ENCODE measurements at regions not wholly inside any gene's neighbourhood (a gene's known extent, or its start where the extent isn't known, plus 50 kb on each side); places are given as distances from the start of the nearest gene placed in this dataset.

GRCh38 chr5:98606961-98607360, 166.5 kb upstream of the RGMB start:
- DNase-seq (ENCODE audit: low read depth): no peak

GRCh38 chr5:98608052-98608451, 165.4 kb upstream of the RGMB start:
- no peak for DNase-seq (ENCODE audit: low read depth)

- DNase-seq (ENCODE audit: low read depth): no peak
Measured at GRCh38 chr5:98614341-98614740, 159.1 kb upstream of the RGMB start.

- DNase-seq (ENCODE audit: low read depth): no peak
Measured at GRCh38 chr5:98621821-98622220, 151.6 kb upstream of the RGMB start.

- peak; percentile 40 for DNase-seq (ENCODE audit: low read depth)
Measured at GRCh38 chr5:98624145-98624880, 149.2 kb upstream of the RGMB start.

- DNase-seq (ENCODE audit: low read depth): no peak
Measured at GRCh38 chr5:98627121-98627520, 146.3 kb upstream of the RGMB start.

GRCh38 chr5:98630621-98631020, 142.8 kb upstream of the RGMB start:
- no peak for DNase-seq (ENCODE audit: low read depth)

- DNase-seq (ENCODE audit: low read depth): peak; percentile 93
Measured at GRCh38 chr5:98631311-98632054, 142.0 kb upstream of the RGMB start.

- DNase-seq (ENCODE audit: low read depth): no peak
Measured at GRCh38 chr5:98635656-98636055, 137.8 kb upstream of the RGMB start.

GRCh38 chr5:98637116-98637515, 136.3 kb upstream of the RGMB start:
- no peak for DNase-seq (ENCODE audit: low read depth)

- no peak for DNase-seq (ENCODE audit: low read depth)
Measured at GRCh38 chr5:98637557-98637956, 135.9 kb upstream of the RGMB start.

GRCh38 chr5:98638111-98638510, 135.4 kb upstream of the RGMB start:
- DNase-seq (ENCODE audit: low read depth): no peak

GRCh38 chr5:98638701-98639100, 134.8 kb upstream of the RGMB start:
- peak; percentile 16 for DNase-seq (ENCODE audit: low read depth)

- DNase-seq (ENCODE audit: low read depth): no peak
Measured at GRCh38 chr5:98639274-98639673, 134.2 kb upstream of the RGMB start.

- no peak for DNase-seq (ENCODE audit: low read depth)
Measured at GRCh38 chr5:98641671-98642070, 131.8 kb upstream of the RGMB start.

- no peak for DNase-seq (ENCODE audit: low read depth)
Measured at GRCh38 chr5:98643569-98643968, 129.9 kb upstream of the RGMB start.

GRCh38 chr5:98651715-98652114, 121.7 kb upstream of the RGMB start:
- peak; percentile 28 for DNase-seq (ENCODE audit: low read depth)

GRCh38 chr5:98656125-98656795, 117.2 kb upstream of the RGMB start:
- DNase-seq (ENCODE audit: low read depth): no peak

- no peak for DNase-seq (ENCODE audit: low read depth)
Measured at GRCh38 chr5:98656796-98657195, 116.7 kb upstream of the RGMB start.

GRCh38 chr5:98657559-98657958, 115.9 kb upstream of the RGMB start:
- no peak for DNase-seq (ENCODE audit: low read depth)

GRCh38 chr5:98663521-98663920, 109.9 kb upstream of the RGMB start:
- no peak for DNase-seq (ENCODE audit: low read depth)

GRCh38 chr5:98664736-98665135, 108.7 kb upstream of the RGMB start:
- no peak for DNase-seq (ENCODE audit: low read depth)

- peak; percentile 18 for DNase-seq (ENCODE audit: low read depth)
Measured at GRCh38 chr5:98679963-98680362, 93.5 kb upstream of the RGMB start.
